ENCODE measurements at regions not wholly inside any gene's neighbourhood (a gene's known extent, or its start where the extent isn't known, plus 50 kb on each side); places are given as distances from the start of the nearest gene placed in this dataset.

GRCh38 chr5:36355516-36355915 lies 53.8 kb upstream of the RANBP3L start:
- Histone ChIP-seq H3K27ac (no peak overlapping the region), H3K27me3 (no peaks in the 10 kb centered on the region), H3K4me1 (no peaks in the 10 kb centered on the region), H3K36me3 (no peaks in the 10 kb centered on the region), H3K9me3 (no peaks in the 10 kb centered on the region), H3K4me3 (no peak overlapping the region)
- no peak for DNase-seq (ENCODE audit: low spot score in 2 of 2)
- intact Hi-C loops (cut with DNase I; ENCODE audit: low total_unique reads), result no loop called here
- TF ChIP-seq POLR2A (IDR thresholded peaks at IDR 0.05) (no peak), POLR2AphosphoS5 (IDR thresholded peaks at IDR 0.05) (no peak)
- TF ChIP-seq, protein P1, sequence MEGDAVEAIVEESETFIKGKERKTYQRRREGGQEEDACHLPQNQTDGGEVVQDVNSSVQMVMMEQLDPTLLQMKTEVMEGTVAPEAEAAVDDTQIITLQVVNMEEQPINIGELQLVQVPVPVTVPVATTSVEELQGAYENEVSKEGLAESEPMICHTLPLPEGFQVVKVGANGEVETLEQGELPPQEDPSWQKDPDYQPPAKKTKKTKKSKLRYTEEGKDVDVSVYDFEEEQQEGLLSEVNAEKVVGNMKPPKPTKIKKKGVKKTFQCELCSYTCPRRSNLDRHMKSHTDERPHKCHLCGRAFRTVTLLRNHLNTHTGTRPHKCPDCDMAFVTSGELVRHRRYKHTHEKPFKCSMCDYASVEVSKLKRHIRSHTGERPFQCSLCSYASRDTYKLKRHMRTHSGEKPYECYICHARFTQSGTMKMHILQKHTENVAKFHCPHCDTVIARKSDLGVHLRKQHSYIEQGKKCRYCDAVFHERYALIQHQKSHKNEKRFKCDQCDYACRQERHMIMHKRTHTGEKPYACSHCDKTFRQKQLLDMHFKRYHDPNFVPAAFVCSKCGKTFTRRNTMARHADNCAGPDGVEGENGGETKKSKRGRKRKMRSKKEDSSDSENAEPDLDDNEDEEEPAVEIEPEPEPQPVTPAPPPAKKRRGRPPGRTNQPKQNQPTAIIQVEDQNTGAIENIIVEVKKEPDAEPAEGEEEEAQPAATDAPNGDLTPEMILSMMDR (IDR thresholded peaks at IDR 0.05), result no peak

DNA sequence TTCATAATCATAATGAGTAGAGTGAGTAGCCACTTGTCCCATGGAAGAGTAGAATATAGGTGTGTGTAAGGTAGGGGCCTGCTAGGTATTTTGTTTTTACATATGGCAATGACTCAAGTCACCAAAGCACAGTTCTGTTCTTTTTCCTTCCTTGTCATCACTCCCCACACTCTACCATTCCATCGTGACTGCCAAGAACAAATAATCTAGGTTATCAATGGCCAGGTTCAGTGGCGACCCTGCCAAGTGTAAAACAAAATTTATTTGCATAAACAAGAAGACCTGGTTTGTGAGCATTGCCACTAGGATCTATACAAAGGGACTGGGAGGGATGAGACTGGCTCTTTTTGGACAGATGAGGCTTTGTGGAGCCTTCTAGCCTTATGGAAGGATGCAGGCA lies 55.2 kb upstream of the RANBP3L start:
- no peaks in the 10 kb centered on the region for H3K36me3 ChIP-seq
- intact Hi-C loops (cut with DNase I; ENCODE audit: low total_unique reads), result no loop called here
- DNase-seq (ENCODE audit: low spot score in 2 of 2), result no peak
- no peak overlapping the region for H3K4me3 ChIP-seq
- no peaks in the 10 kb centered on the region for H3K9me3 ChIP-seq
- TF ChIP-seq, protein P1 (IDR thresholded peaks at IDR 0.05), result no peak
- TF ChIP-seq POLR2A (IDR thresholded peaks at IDR 0.05) (no peak), POLR2AphosphoS5 (IDR thresholded peaks at IDR 0.05) (no peak)
- no peak overlapping the region for H3K27ac ChIP-seq
- H3K4me1 ChIP-seq, result no peaks in the 10 kb centered on the region
- no peaks in the 10 kb centered on the region for H3K27me3 ChIP-seq

GRCh38 chr5:36357391-36357975 lies 55.8 kb upstream of the RANBP3L start:
- TF ChIP-seq POLR2A (IDR thresholded peaks at IDR 0.05) (no peak), POLR2AphosphoS5 (IDR thresholded peaks at IDR 0.05) (no peak)
- TF ChIP-seq, protein P1 (IDR thresholded peaks at IDR 0.05), result no peak
- intact Hi-C loops (cut with DNase I; ENCODE audit: low total_unique reads), result no loop called here
- no peak overlapping the region for H3K27ac ChIP-seq
- H3K36me3 ChIP-seq, result no peaks in the 10 kb centered on the region
- H3K4me3 ChIP-seq, result no peak overlapping the region
- no peaks in the 10 kb centered on the region for H3K9me3 ChIP-seq
- no peaks in the 10 kb centered on the region for H3K4me1 ChIP-seq
- no peak for DNase-seq (ENCODE audit: low spot score in 2 of 2)
- H3K27me3 ChIP-seq, result no peaks in the 10 kb centered on the region

DNA sequence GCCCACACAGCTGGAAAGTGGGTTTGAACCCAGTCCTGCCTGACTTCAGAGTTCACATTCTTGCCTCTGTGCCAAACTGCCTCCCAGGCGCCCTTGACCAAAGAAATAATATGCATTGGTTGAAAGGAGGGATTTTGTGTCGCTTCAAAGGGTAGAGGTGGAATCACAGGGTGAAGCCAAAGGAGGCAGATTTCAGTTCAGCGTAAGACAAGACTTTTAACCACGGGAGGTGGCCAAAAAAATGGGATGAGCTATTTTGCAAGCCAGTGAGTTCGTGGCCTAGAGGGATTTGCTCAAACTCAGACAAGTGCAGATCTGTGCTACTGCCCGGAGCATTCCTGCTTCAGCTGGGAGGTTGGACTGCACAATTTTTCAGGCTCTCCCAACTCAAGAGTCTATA lies 57.6 kb upstream of the RANBP3L start:
- Histone ChIP-seq H3K4me1 (no peaks in the 10 kb centered on the region), H3K36me3 (no peaks in the 10 kb centered on the region), H3K27ac (no peak overlapping the region), H3K27me3 (no peaks in the 10 kb centered on the region), H3K4me3 (no peak overlapping the region), H3K9me3 (no peaks in the 10 kb centered on the region)
- TF ChIP-seq POLR2AphosphoS5 (IDR thresholded peaks at IDR 0.05), result no peak
- no peak for TF ChIP-seq POLR2A (IDR thresholded peaks at IDR 0.05)
- TF ChIP-seq, protein P1 (IDR thresholded peaks at IDR 0.05), result no peak
- peak in 1 of 2 donors; percentile 22 for DNase-seq (ENCODE audit: low spot score in 2 of 2)
- intact Hi-C loops (cut with DNase I; ENCODE audit: low total_unique reads), result no loop called here

DNA sequence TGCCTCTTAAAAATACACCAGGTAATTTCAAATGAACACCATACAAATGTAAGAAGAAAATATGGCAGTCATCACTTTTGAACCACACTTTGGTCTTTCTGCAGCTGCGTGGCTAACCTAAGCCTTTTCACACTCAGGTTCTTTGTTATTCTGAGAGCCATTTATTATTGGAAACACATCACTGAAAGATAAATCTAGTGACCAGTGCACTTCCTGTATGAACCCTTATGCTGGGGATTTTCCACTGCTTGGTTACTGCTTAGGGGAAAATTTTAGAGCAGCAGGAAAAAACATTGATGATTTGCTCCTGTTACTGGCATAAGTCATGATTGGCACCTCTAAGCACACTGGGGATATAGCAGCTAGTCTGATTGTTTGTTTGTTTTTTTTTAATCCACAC lies 58.6 kb upstream of the RANBP3L start:
- Histone ChIP-seq H3K36me3 (no peaks in the 10 kb centered on the region), H3K9me3 (no peaks in the 10 kb centered on the region), H3K4me1 (no peaks in the 10 kb centered on the region), H3K27me3 (no peaks in the 10 kb centered on the region), H3K4me3 (no peak overlapping the region), H3K27ac (no peak overlapping the region)
- DNase-seq (ENCODE audit: low spot score in 2 of 2), result no peak
- intact Hi-C loops (cut with DNase I; ENCODE audit: low total_unique reads), result loop anchor here (10.0 kb wide), 1 partner anchor 244 kb away; the partner anchor contains the start of gene SLC1A3
- TF ChIP-seq POLR2AphosphoS5 (IDR thresholded peaks at IDR 0.05) (no peak), POLR2A (IDR thresholded peaks at IDR 0.05) (no peak)
- TF ChIP-seq, protein P1 (IDR thresholded peaks at IDR 0.05), result no peak
